ENCODE measurements at regions not wholly inside any gene's neighbourhood (a gene's known extent, or its start where the extent isn't known, plus 50 kb on each side); places are given as distances from the start of the nearest gene placed in this dataset.

DNA sequence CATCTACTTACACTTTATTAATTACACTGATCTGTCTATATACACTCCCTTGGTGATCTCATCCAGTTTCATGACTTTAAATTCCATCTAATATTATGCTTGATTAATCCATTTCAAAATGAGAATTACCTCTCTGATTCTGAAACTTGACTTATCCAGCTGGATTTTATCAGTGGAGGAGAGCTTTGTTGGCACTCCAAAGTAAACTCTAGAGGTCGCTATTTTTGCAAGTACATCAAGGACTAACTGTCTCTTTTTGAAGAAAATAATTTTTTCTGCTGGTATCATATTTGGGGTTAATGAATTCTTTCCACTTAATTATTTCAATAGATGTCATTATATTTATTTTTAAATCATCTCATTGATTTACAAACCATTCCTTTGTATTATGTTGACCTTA, 630.3 kb upstream of the MAN1A1 start:
- no peak overlapping the region for H3K4me3 ChIP-seq (ENCODE audit: severe bottlenecking)
- no peaks in the 10 kb centered on the region for H3K27me3 ChIP-seq (ENCODE audit: insufficient read depth, poor library complexity, severe bottlenecking)
- no peaks in the 10 kb centered on the region for H3K36me3 ChIP-seq (ENCODE audit: low read depth)
- no peaks in the 10 kb centered on the region for H3K4me1 ChIP-seq (ENCODE audit: insufficient read depth, poor library complexity, severe bottlenecking)
- H3K27ac ChIP-seq (ENCODE audit: poor library complexity, severe bottlenecking), result no peak overlapping the region
- ATAC-seq (ENCODE audit: low read depth) (no peak), DNase-seq (ENCODE audit: low spot score) (no peak)
- no peaks in the 10 kb centered on the region for H3K9me3 ChIP-seq (ENCODE audit: severe bottlenecking)
- TF ChIP-seq, protein P1, sequence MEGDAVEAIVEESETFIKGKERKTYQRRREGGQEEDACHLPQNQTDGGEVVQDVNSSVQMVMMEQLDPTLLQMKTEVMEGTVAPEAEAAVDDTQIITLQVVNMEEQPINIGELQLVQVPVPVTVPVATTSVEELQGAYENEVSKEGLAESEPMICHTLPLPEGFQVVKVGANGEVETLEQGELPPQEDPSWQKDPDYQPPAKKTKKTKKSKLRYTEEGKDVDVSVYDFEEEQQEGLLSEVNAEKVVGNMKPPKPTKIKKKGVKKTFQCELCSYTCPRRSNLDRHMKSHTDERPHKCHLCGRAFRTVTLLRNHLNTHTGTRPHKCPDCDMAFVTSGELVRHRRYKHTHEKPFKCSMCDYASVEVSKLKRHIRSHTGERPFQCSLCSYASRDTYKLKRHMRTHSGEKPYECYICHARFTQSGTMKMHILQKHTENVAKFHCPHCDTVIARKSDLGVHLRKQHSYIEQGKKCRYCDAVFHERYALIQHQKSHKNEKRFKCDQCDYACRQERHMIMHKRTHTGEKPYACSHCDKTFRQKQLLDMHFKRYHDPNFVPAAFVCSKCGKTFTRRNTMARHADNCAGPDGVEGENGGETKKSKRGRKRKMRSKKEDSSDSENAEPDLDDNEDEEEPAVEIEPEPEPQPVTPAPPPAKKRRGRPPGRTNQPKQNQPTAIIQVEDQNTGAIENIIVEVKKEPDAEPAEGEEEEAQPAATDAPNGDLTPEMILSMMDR (IDR thresholded peaks at IDR 0.05; ENCODE audit: poor library complexity, severe bottlenecking), result peak; percentile 41

DNA sequence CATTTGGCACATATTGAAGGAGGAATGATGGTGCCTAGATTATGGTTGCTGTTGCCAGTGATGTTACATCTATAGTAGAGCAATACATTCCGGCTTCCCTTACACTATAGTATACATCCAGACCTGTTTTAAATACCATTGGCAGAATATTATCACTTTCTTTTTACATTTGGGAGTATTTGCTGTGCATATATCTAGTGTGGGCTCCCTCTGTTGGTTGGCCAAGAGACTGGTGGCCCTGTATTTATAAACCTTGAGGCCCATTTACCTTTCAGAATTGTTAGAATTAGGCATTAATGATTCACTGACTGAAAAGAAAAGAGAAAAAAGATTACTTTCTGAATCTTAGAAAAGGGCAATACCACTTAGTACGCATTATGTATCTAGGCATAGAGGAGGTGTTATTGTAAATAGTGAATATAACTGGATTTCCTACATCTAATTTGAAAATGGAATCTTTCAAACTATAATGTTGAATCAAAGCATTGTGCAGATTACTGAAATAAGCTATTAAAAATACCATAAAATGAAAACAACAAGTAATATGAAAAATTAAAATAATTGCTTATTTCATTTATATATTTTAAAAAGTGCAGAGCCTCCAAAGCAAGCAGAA, 628.8 kb upstream of the MAN1A1 start:
- TF ChIP-seq, protein P1 (IDR thresholded peaks at IDR 0.05; ENCODE audit: poor library complexity, severe bottlenecking), result peak; percentile 70
- Histone ChIP-seq H3K36me3 (ENCODE audit: low read depth) (no peaks in the 10 kb centered on the region), H3K27ac (ENCODE audit: poor library complexity, severe bottlenecking) (no peak overlapping the region), H3K4me1 (ENCODE audit: insufficient read depth, poor library complexity, severe bottlenecking) (no peaks in the 10 kb centered on the region), H3K4me3 (ENCODE audit: severe bottlenecking) (no peak overlapping the region), H3K9me3 (ENCODE audit: severe bottlenecking) (no peaks in the 10 kb centered on the region), H3K27me3 (ENCODE audit: insufficient read depth, poor library complexity, severe bottlenecking) (no peaks in the 10 kb centered on the region)
- ATAC-seq (ENCODE audit: low read depth), result 0 out of 3 replicates have a peak, but pooled peaks have one; percentile 38
- DNase-seq (ENCODE audit: low spot score), result no peak

DNA sequence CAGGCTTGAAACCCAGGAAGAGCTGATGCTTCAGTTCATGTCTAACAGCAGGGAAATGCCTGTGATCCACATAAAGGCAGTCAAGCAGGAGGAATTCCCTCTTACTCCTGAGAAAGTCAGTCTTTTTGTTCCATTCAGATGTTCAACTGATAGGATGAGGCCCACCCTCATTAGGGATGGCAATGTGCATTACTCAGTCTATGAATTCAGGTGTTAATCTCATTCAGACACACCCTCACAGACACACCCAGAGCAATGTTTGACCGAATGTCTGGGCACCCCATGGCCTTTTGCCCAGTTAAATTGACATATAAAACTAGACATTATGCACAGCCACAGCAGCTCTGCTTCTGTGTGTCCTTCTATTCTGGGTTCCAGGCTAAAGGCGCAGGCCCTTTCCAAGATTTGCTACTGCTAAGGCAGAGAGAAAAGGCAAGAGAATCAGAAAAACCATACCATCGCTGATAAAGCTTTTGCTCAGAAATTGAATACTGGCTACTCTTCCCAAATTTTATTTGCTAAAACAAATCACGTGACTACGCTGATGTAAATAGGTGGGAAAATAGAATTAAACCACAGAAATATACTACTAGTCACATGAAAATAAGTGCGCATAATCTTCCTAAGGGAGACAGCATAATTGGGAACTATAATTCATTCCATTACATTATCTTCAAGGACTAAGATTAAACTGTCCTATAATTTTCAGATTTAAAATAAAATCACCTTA, 625.0 kb upstream of the MAN1A1 start:
- no peak overlapping the region for H3K4me3 ChIP-seq (ENCODE audit: severe bottlenecking)
- H3K9me3 ChIP-seq (ENCODE audit: severe bottlenecking), result no peaks in the 10 kb centered on the region
- ATAC-seq (ENCODE audit: low read depth) (no peak), DNase-seq (ENCODE audit: low spot score) (no peak)
- no peak overlapping the region for H3K27ac ChIP-seq (ENCODE audit: poor library complexity, severe bottlenecking)
- no peaks in the 10 kb centered on the region for H3K27me3 ChIP-seq (ENCODE audit: insufficient read depth, poor library complexity, severe bottlenecking)
- H3K36me3 ChIP-seq (ENCODE audit: low read depth), result no peaks in the 10 kb centered on the region
- no peaks in the 10 kb centered on the region for H3K4me1 ChIP-seq (ENCODE audit: insufficient read depth, poor library complexity, severe bottlenecking)
- TF ChIP-seq, protein P1 (IDR thresholded peaks at IDR 0.05; ENCODE audit: poor library complexity, severe bottlenecking), result no peak

DNA sequence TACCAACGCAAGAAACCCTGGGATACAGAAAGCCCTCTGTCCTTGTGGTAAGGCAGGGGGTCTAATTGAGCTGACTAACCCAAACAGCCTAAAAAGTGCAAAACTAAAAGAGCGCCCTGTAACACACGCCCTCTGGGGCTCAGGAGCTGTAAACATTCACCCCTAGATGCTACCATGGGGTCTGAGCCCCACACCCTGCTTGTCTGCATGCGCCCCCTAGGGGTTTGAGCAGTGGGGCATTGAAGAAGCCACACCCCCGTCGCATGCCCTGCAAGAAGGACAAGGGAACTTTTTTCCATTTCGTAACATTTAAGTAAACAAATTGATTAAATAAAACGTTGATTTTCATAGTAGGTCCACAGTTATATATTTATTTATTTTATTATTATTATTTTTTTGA, 616.9 kb upstream of the MAN1A1 start:
- Histone ChIP-seq H3K36me3 (ENCODE audit: low read depth) (no peaks in the 10 kb centered on the region), H3K27me3 (ENCODE audit: insufficient read depth, poor library complexity, severe bottlenecking) (no peaks in the 10 kb centered on the region), H3K4me1 (ENCODE audit: insufficient read depth, poor library complexity, severe bottlenecking) (no peaks in the 10 kb centered on the region), H3K27ac (ENCODE audit: poor library complexity, severe bottlenecking) (no peak overlapping the region), H3K9me3 (ENCODE audit: severe bottlenecking) (no peaks in the 10 kb centered on the region), H3K4me3 (ENCODE audit: severe bottlenecking) (no peak overlapping the region)
- ATAC-seq (ENCODE audit: low read depth), result no peak
- TF ChIP-seq, protein P1 (IDR thresholded peaks at IDR 0.05; ENCODE audit: poor library complexity, severe bottlenecking), result peak; percentile 18
- no peak for DNase-seq (ENCODE audit: low spot score)

DNA sequence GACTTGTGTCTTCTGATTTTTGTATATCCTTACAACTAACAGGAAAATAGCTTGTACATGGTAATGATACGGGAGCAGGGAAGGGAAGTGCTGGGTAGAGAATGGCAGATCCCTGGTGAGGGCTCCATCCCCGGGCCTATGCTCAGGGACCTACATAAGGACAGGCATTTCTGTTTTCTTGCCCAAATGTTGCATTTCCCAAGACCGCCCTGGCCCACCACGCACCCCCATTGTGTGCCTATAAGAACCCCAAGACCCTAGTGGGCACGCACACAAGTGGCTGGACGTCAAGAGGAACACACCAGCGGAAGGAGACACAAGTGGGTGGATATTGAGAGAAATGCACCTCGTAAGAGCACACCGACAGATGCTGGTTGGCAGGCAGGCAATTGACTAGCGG, 616.3 kb upstream of the MAN1A1 start:
- H3K36me3 ChIP-seq (ENCODE audit: low read depth), result no peaks in the 10 kb centered on the region
- no peak for ATAC-seq (ENCODE audit: low read depth)
- H3K4me1 ChIP-seq (ENCODE audit: insufficient read depth, poor library complexity, severe bottlenecking), result no peaks in the 10 kb centered on the region
- no peaks in the 10 kb centered on the region for H3K9me3 ChIP-seq (ENCODE audit: severe bottlenecking)
- H3K4me3 ChIP-seq (ENCODE audit: severe bottlenecking), result no peak overlapping the region
- TF ChIP-seq, protein P1 (IDR thresholded peaks at IDR 0.05; ENCODE audit: poor library complexity, severe bottlenecking), result no peak
- DNase-seq (ENCODE audit: low spot score), result no peak
- H3K27ac ChIP-seq (ENCODE audit: poor library complexity, severe bottlenecking), result no peak overlapping the region
- no peaks in the 10 kb centered on the region for H3K27me3 ChIP-seq (ENCODE audit: insufficient read depth, poor library complexity, severe bottlenecking)
